ENCODE measurements at regions not wholly inside any gene's neighbourhood (a gene's known extent, or its start where the extent isn't known, plus 50 kb on each side); places are given as distances from the start of the nearest gene placed in this dataset.

DNA sequence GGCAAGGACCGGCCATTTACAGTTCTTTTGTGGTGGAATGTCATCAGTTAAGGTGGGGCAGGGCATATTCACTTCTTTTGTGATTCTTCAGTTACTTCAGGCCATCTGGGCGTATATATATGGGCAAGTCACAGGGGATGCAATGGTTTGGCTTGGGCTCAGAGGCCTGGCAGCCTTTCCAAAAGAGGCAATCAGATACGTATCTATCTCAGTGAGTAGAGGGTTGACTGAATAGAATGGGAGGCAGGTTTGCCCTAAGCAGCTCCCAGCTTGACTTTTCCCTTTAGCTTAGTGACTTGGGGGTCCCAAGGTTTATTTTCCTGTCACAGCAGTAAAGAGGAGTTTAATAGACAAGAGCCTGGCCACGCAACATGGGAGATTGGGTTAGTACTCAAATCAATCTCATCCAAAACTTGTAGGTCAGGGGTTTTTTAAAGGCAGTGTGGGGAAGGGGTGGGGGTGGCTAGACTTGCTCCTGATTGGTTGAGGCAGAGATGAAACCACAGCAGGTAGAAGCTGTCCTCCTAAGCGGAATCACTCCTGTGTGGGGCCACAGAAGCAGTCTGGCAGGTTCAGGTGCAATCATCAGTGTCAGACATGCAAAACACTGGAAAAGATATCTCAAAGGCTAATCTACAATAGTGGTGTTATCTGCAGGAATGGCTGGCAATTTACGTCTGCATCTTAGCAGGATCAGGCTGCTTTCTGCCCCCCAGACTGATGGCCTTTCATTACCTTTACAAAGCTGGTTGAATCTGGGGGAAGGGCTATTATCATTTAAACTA, 112.9 kb downstream of the TLR5 start:
- H3K36me3 ChIP-seq (ENCODE audit: control insufficient read depth in 2 of 4, insufficient read depth in 4 of 4, low read length in 3 of 4), result peaks cover 0 to 5% (median 0%) of the 10 kb centered on the region in 4 experiments; a peak in 1 of 8 replicates
- H3K4me2 ChIP-seq (ENCODE audit: insufficient read depth in 1 of 2, low read depth in 2 of 2, low read length in 2 of 2), result peak overlapping the region; percentile 84 to 86
- WGBS, 2 experiments (ENCODE audit: extremely low coverage in 1 of 2, insufficient coverage in 1 of 2, insufficient read length in 1 of 2, insufficient replicate concordance in 2 of 2, low coverage in 1 of 2, low lambda C conversion rate in 2 of 2, missing lambda C conversion rate in 1 of 2), result 1% methylated on average over 6 of the region's 6 CpGs; no CpG with 5 or more reads in 1 of the 2 experiments
- peaks cover 0 to 44% of the 10 kb centered on the region in 2 experiments; a peak in 2 of 4 replicates for H3K79me2 ChIP-seq (ENCODE audit: control insufficient read depth in 1 of 2, insufficient read depth in 2 of 2, low read length in 2 of 2)
- H3K9ac ChIP-seq (replicated peaks in 1 of 4; ENCODE audit: extremely low read depth in 1 of 4, low read depth in 3 of 4, low read length in 3 of 4), result peak overlapping the region in 3 of 4 experiments; percentile 49 to 66 (median 56); a peak in 5 of 7 replicates
- H2BK20ac ChIP-seq (ENCODE audit: low read length), result peak overlapping the region; percentile 63
- H2BK15ac ChIP-seq (ENCODE audit: low read length), result 0 out of 2 replicates have a peak overlapping the region, but pooled peaks have one; percentile 38
- no peaks in the 10 kb centered on the region for H4K20me1 ChIP-seq (replicated peaks in 1 of 2; ENCODE audit: control insufficient read depth in 1 of 2, insufficient read depth in 2 of 2, low read length in 2 of 2)
- no peak for DNase-seq (ENCODE audit: low read depth in 1 of 2, low spot score in 2 of 2)
- H4K91ac ChIP-seq (replicated peaks; ENCODE audit: insufficient read length, low read length), result peak overlapping the region; percentile 88
- no peaks in the 10 kb centered on the region for H3K27me3 ChIP-seq (replicated peaks in 1 of 4; ENCODE audit: control insufficient read depth in 3 of 4, extremely low read depth in 1 of 4, insufficient read depth in 3 of 4, low read length in 3 of 4)
- H2AK5ac ChIP-seq (ENCODE audit: low read depth, low read length), result 0 out of 2 replicates have a peak overlapping the region, but pooled peaks have one; percentile 18
- peak overlapping the region; percentile 76 for H3K27ac ChIP-seq (ENCODE audit: low read depth, low read length)
- no peak overlapping the region for H3K23ac ChIP-seq (ENCODE audit: insufficient read length)
- peak overlapping the region; percentile 95 for H2BK5ac ChIP-seq (ENCODE audit: low read depth, low read length)
- peak; percentile 68 for FAIRE-seq
- no peak overlapping the region for H3K4ac ChIP-seq (replicated peaks; ENCODE audit: insufficient read length, low read depth, low read length)
- peak overlapping the region; percentile 59 for H2BK120ac ChIP-seq (replicated peaks; ENCODE audit: low read depth, low read length)
- H3K4me3 ChIP-seq (ENCODE audit: extremely low read depth in 1 of 4, insufficient read depth in 2 of 4, low read depth in 3 of 4, low read length in 4 of 4), result peak overlapping the region; percentile 31 to 59 (median 42); a peak in 7 of 8 replicates
- POLR2A ChIA-PET (ENCODE audit: partially characterized antibody), result interaction anchor here (0.9 to 6.5 kb wide), 30 partner anchors 9 to 210 kb away, joined by 3 to 65 read pairs (median 6); no protein-coding TSS in a partner anchor
- peak overlapping the region; percentile 88; the same call in 1 of the 2 replicates for H2BK12ac ChIP-seq (ENCODE audit: low read depth, low read length)
- peak overlapping the region; percentile 95 for H3K18ac ChIP-seq (ENCODE audit: extremely low read depth, low read length)
- H4K8ac ChIP-seq (ENCODE audit: extremely low read depth, insufficient read depth, low read length), result no peak overlapping the region
- peaks cover 9% of the 10 kb centered on the region for H3K23me2 ChIP-seq (ENCODE audit: low read depth, low read length)
- H3K79me1 ChIP-seq (ENCODE audit: low read depth, low read length), result peaks cover 5% of the 10 kb centered on the region; the same call in 1 of the 2 replicates
- CTCF ChIA-PET (ENCODE audit: partially characterized antibody), result interaction anchor here (0.6 to 1.7 kb wide), 4 partner anchors 14 to 341 kb away, joined by 3 to 4 read pairs (median 4); no protein-coding TSS in a partner anchor
- peaks cover 13 to 22% (median 20%) of the 10 kb centered on the region in 4 experiments for H3K4me1 ChIP-seq (replicated peaks in 1 of 4; ENCODE audit: control insufficient read depth in 3 of 4, insufficient read depth in 4 of 4, low read length in 3 of 4)
- peak overlapping the region; percentile 97 for H4K5ac ChIP-seq (ENCODE audit: insufficient read length, low read depth, low read length)
- no peak overlapping the region for H3K14ac ChIP-seq (ENCODE audit: insufficient read length)
- H2AFZ ChIP-seq (ENCODE audit: low read length), result no peak overlapping the region
- H3K9me3 ChIP-seq (ENCODE audit: insufficient read depth in 2 of 2, low read depth in 1 of 2, low read length in 1 of 2), result no peaks in the 10 kb centered on the region
- H3K56ac ChIP-seq (replicated peaks; ENCODE audit: insufficient read length, low read depth, low read length), result peak overlapping the region; percentile 8
- TF ChIP-seq MAFK (IDR thresholded peaks at IDR 0.05; ENCODE audit: low read depth, low read length) (no peak), POU5F1 (IDR thresholded peaks at IDR 0.05; ENCODE audit: low read depth, low read length) (no peak), SP2 (IDR thresholded peaks at IDR 0.05; ENCODE audit: low read length) (no peak), TAF7 (optimal IDR thresholded peaks at IDR 0.05; ENCODE audit: borderline replicate concordance, low read depth, low read length) (no peak), BRCA1 (IDR thresholded peaks at IDR 0.05; ENCODE audit: low read depth, low read length) (no peak), PHF8 (conservative IDR thresholded peaks at IDR 0.05; ENCODE audit: low read depth, low read length) (no peak), TBP (IDR thresholded peaks at IDR 0.05; ENCODE audit: low read depth, low read length) (peak; percentile 77), JUN (IDR thresholded peaks at IDR 0.05; ENCODE audit: low read depth, low read length) (no peak), SAP30 (IDR thresholded peaks at IDR 0.05; ENCODE audit: insufficient read depth, insufficient replicate concordance, low read length) (no peak)
- TF ChIP-seq, protein P1, sequence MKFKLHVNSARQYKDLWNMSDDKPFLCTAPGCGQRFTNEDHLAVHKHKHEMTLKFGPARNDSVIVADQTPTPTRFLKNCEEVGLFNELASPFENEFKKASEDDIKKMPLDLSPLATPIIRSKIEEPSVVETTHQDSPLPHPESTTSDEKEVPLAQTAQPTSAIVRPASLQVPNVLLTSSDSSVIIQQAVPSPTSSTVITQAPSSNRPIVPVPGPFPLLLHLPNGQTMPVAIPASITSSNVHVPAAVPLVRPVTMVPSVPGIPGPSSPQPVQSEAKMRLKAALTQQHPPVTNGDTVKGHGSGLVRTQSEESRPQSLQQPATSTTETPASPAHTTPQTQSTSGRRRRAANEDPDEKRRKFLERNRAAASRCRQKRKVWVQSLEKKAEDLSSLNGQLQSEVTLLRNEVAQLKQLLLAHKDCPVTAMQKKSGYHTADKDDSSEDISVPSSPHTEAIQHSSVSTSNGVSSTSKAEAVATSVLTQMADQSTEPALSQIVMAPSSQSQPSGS (IDR thresholded peaks at IDR 0.05; ENCODE audit: low read length), result no peak
